ENCODE measurements at regions not wholly inside any gene's neighbourhood (a gene's known extent, or its start where the extent isn't known, plus 50 kb on each side); places are given as distances from the start of the nearest gene placed in this dataset.

GRCh38 chr3:182116386-182116785 lies 404.7 kb downstream of the SOX2 start:
- no peak for TF ChIP-seq POLR2A (IDR thresholded peaks at IDR 0.05)
- TF ChIP-seq CTCF (IDR thresholded peaks at IDR 0.05) = no peak
- WGBS, 2 donors = 11 to 15% methylated on average over 2 of the region's 2 CpGs
- no peak for ATAC-seq
- Histone ChIP-seq H3K27ac (no peak overlapping the region), H3K9me3 (no peaks in the 10 kb centered on the region), H3K4me3 (no peak overlapping the region), H3K36me3 (replicated peaks in 1 of 2; ENCODE audit: insufficient read depth in 1 of 2, low read depth in 2 of 2) (no peaks in the 10 kb centered on the region), H3K27me3 (no peaks in the 10 kb centered on the region), H3K4me1 (no peaks in the 10 kb centered on the region)
- DNase-seq = no peak
- intact Hi-C loops (cut with DNase I) = no loop called here

- DNase-seq (no peak), ATAC-seq (no peak)
- no peaks in the 10 kb centered on the region for H3K36me3 ChIP-seq (replicated peaks in 1 of 2; ENCODE audit: insufficient read depth in 1 of 2, low read depth in 2 of 2)
- H3K9me3 ChIP-seq = no peaks in the 10 kb centered on the region
- intact Hi-C loops (cut with DNase I) = no loop called here
- no peaks in the 10 kb centered on the region for H3K27me3 ChIP-seq
- no peaks in the 10 kb centered on the region for H3K4me1 ChIP-seq
- no peak overlapping the region for H3K4me3 ChIP-seq
- TF ChIP-seq CTCF (IDR thresholded peaks at IDR 0.05) (no peak), POLR2A (IDR thresholded peaks at IDR 0.05) (no peak)
- H3K27ac ChIP-seq = no peak overlapping the region
- WGBS, 2 donors = 52 to 63% methylated on average over 8 of the region's 8 CpGs
Measured at GRCh38 chr3:182117131-182117530, 405.4 kb downstream of the SOX2 start.

DNA sequence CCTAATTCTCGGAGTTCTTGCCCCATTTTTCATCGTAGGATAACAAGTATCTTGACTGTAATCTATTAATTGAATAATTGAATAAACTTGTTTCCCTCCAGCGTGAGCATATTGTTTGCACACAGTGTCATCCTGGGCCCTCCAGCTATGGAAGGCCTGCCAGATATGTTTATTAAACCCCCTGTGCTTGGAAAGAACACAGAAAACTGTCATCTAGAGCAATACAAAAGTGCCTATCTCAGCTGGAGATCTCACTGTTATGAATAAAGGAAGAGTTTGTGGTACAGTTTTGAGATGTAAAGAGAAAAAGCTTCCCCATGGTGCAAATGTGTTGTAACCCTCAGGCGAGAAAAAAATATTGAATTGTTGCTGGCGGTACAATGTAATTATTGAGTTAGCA lies 405.9 kb downstream of the SOX2 start:
- no peak for TF ChIP-seq CTCF (IDR thresholded peaks at IDR 0.05)
- no peak for TF ChIP-seq POLR2A (IDR thresholded peaks at IDR 0.05)
- Histone ChIP-seq H3K27me3 (no peaks in the 10 kb centered on the region), H3K4me3 (no peak overlapping the region), H3K4me1 (no peaks in the 10 kb centered on the region), H3K9me3 (no peaks in the 10 kb centered on the region), H3K36me3 (replicated peaks in 1 of 2; ENCODE audit: insufficient read depth in 1 of 2, low read depth in 2 of 2) (no peaks in the 10 kb centered on the region), H3K27ac (no peak overlapping the region)
- intact Hi-C loops (cut with DNase I) = no loop called here
- 74 to 82% methylated on average over 5 of the region's 5 CpGs for WGBS, 2 donors
- DNase-seq (no peak), ATAC-seq (no peak)

GRCh38 chr3:182118066-182118465 lies 406.3 kb downstream of the SOX2 start:
- H3K27me3 ChIP-seq = no peaks in the 10 kb centered on the region
- no peaks in the 10 kb centered on the region for H3K9me3 ChIP-seq
- no peak for DNase-seq
- ATAC-seq = no peak
- no peaks in the 10 kb centered on the region for H3K4me1 ChIP-seq
- intact Hi-C loops (cut with DNase I) = no loop called here
- no peak overlapping the region for H3K27ac ChIP-seq
- TF ChIP-seq POLR2A (IDR thresholded peaks at IDR 0.05) = no peak
- no peak for TF ChIP-seq CTCF (IDR thresholded peaks at IDR 0.05)
- no peaks in the 10 kb centered on the region for H3K36me3 ChIP-seq (replicated peaks in 1 of 2; ENCODE audit: insufficient read depth in 1 of 2, low read depth in 2 of 2)
- H3K4me3 ChIP-seq = no peak overlapping the region
- WGBS, 2 donors = 78 to 89% methylated on average over 4 of the region's 4 CpGs

GRCh38 chr3:182121401-182121800 lies 409.7 kb downstream of the SOX2 start:
- H3K4me3 ChIP-seq = no peak overlapping the region
- intact Hi-C loops (cut with DNase I) = no loop called here
- no peaks in the 10 kb centered on the region for H3K27me3 ChIP-seq
- WGBS, 2 donors = 41 to 56% methylated on average over 2 of the region's 2 CpGs
- ATAC-seq (no peak), DNase-seq (no peak)
- H3K9me3 ChIP-seq = no peaks in the 10 kb centered on the region
- H3K4me1 ChIP-seq = no peaks in the 10 kb centered on the region
- no peak overlapping the region for H3K27ac ChIP-seq
- TF ChIP-seq CTCF (IDR thresholded peaks at IDR 0.05) (no peak), POLR2A (IDR thresholded peaks at IDR 0.05) (no peak)
- no peaks in the 10 kb centered on the region for H3K36me3 ChIP-seq (replicated peaks in 1 of 2; ENCODE audit: insufficient read depth in 1 of 2, low read depth in 2 of 2)

All from body of pancreas (tissue), 4 donors.